ENCODE measurements at regions not wholly inside any gene's neighbourhood (a gene's known extent, or its start where the extent isn't known, plus 50 kb on each side); places are given as distances from the start of the nearest gene placed in this dataset.

- TF ChIP-seq CTCF (IDR thresholded peaks at IDR 0.05; ENCODE audit: insufficient read depth, low read length, poor library complexity, severe bottlenecking) = no peak
- DNase-seq (ENCODE audit: low read depth) = no peak
- Histone ChIP-seq H3K4me3 (ENCODE audit: low read depth, low read length) (no peak overlapping the region), H3K36me3 (ENCODE audit: control insufficient read depth, insufficient read depth, low read length) (no peaks in the 10 kb centered on the region), H3K27me3 (ENCODE audit: control insufficient read depth, insufficient read depth, low read length) (peaks cover 10% of the 10 kb centered on the region)
Observed at GRCh38 chr12:113634982-113635381, 163.3 kb upstream of the LHX5 start.

- no peak for DNase-seq (ENCODE audit: low read depth)
- TF ChIP-seq CTCF (IDR thresholded peaks at IDR 0.05; ENCODE audit: insufficient read depth, low read length, poor library complexity, severe bottlenecking) = no peak
- no peak overlapping the region for H3K4me3 ChIP-seq (ENCODE audit: low read depth, low read length)
- H3K27me3 ChIP-seq (ENCODE audit: control insufficient read depth, insufficient read depth, low read length) = peaks cover 10% of the 10 kb centered on the region
- no peaks in the 10 kb centered on the region for H3K36me3 ChIP-seq (ENCODE audit: control insufficient read depth, insufficient read depth, low read length)
Observed at GRCh38 chr12:113634474-113634873, 162.8 kb upstream of the LHX5 start.

GRCh38 chr12:113633678-113634332, 162.1 kb upstream of the LHX5 start:
- no peak overlapping the region for H3K4me3 ChIP-seq (ENCODE audit: low read depth, low read length)
- no peak for TF ChIP-seq CTCF (IDR thresholded peaks at IDR 0.05; ENCODE audit: insufficient read depth, low read length, poor library complexity, severe bottlenecking)
- no peak for DNase-seq (ENCODE audit: low read depth)
- no peaks in the 10 kb centered on the region for H3K36me3 ChIP-seq (ENCODE audit: control insufficient read depth, insufficient read depth, low read length)
- H3K27me3 ChIP-seq (ENCODE audit: control insufficient read depth, insufficient read depth, low read length) = peaks cover 8% of the 10 kb centered on the region

GRCh38 chr12:113630625-113631024, 159.0 kb upstream of the LHX5 start:
- no peak for DNase-seq (ENCODE audit: low read depth)
- no peaks in the 10 kb centered on the region for H3K36me3 ChIP-seq (ENCODE audit: control insufficient read depth, insufficient read depth, low read length)
- TF ChIP-seq CTCF (IDR thresholded peaks at IDR 0.05; ENCODE audit: insufficient read depth, low read length, poor library complexity, severe bottlenecking) = no peak
- H3K4me3 ChIP-seq (ENCODE audit: low read depth, low read length) = no peak overlapping the region
- no peaks in the 10 kb centered on the region for H3K27me3 ChIP-seq (ENCODE audit: control insufficient read depth, insufficient read depth, low read length)

GRCh38 chr12:113625499-113625898, 153.8 kb upstream of the LHX5 start:
- no peaks in the 10 kb centered on the region for H3K27me3 ChIP-seq (ENCODE audit: control insufficient read depth, insufficient read depth, low read length)
- no peak for TF ChIP-seq CTCF (IDR thresholded peaks at IDR 0.05; ENCODE audit: insufficient read depth, low read length, poor library complexity, severe bottlenecking)
- DNase-seq (ENCODE audit: low read depth) = no peak
- H3K4me3 ChIP-seq (ENCODE audit: low read depth, low read length) = no peak overlapping the region
- H3K36me3 ChIP-seq (ENCODE audit: control insufficient read depth, insufficient read depth, low read length) = no peaks in the 10 kb centered on the region

- no peak for DNase-seq (ENCODE audit: low read depth)
Observed at GRCh38 chr12:113622410-113622809, 150.7 kb upstream of the LHX5 start.

More at GRCh38 chr12:113622410-113622809, 150.7 kb upstream of the LHX5 start:
- Histone ChIP-seq H3K36me3 (ENCODE audit: control insufficient read depth, insufficient read depth, low read length) (no peaks in the 10 kb centered on the region), H3K27me3 (ENCODE audit: control insufficient read depth, insufficient read depth, low read length) (no peaks in the 10 kb centered on the region), H3K4me3 (ENCODE audit: low read depth, low read length) (no peak overlapping the region)
- TF ChIP-seq CTCF (IDR thresholded peaks at IDR 0.05; ENCODE audit: insufficient read depth, low read length, poor library complexity, severe bottlenecking) = no peak

All from kidney epithelial cell (primary cell).